Neural cell (in vitro differentiated cells): ENCODE measurements at regions not wholly inside any gene's neighbourhood (a gene's known extent, or its start where the extent isn't known, plus 50 kb on each side); places are given as distances from the start of the nearest gene placed in this dataset.

Experiments used
- H2AFZ ChIP-seq: fragments of 200-600, 300-800 bp; sonication (generic), shearing (Covaris generic); 2 replicates; pipeline ENCODE4 v1.6.0; 2014; ENCODE audit warnings: low read depth, mild to moderate bottlenecking, antibody characterized with exemption, low read length, moderate library complexity
- H3F3A ChIP-seq: fragments of 200-600 bp; shearing (Covaris generic); 2 replicates; pipeline ENCODE4 v1.6.1; 2016; ENCODE audit warnings: mild to moderate bottlenecking, moderate library complexity, mixed read lengths, antibody characterized with exemption, low read length; ENCODE audit not compliant: insufficient read depth, poor library complexity, severe bottlenecking
- H3K27ac ChIP-seq: fragments of 200-600, 300-800 bp; sonication (generic), shearing (Covaris generic); 2 replicates; pipeline ENCODE4 v1.5.1; 2014; ENCODE audit warnings: mild to moderate bottlenecking, low read length, moderate library complexity
- H3K27me3 ChIP-seq: fragments of 300-800, 200-600 bp; sonication (generic), shearing (Covaris generic); 2 replicates; pipeline ENCODE4 v1.6.0; 2014; ENCODE audit warnings: mild to moderate bottlenecking, low read depth, low read length, moderate library complexity; ENCODE audit not compliant: insufficient read depth
- H3K36me3 ChIP-seq: fragments of 300-800, 200-600 bp; sonication (generic), shearing (Covaris generic); 2 replicates; pipeline ENCODE4 v1.5.1; 2014; ENCODE audit warnings: mild to moderate bottlenecking, antibody characterized with exemption, low read length, moderate library complexity; ENCODE audit not compliant: insufficient read depth
- H3K4me2 ChIP-seq: fragments of 300-800, 200-600 bp; sonication (generic), shearing (Covaris generic); 2 replicates; pipeline ENCODE4 v1.6.0; 2014; ENCODE audit warnings: mild to moderate bottlenecking, low read length
- H3K4me3 ChIP-seq: fragments of 300-800, 200-600 bp; sonication (generic), shearing (Covaris generic); 2 replicates; pipeline ENCODE4 v1.5.1; 2014; ENCODE audit warnings: mild to moderate bottlenecking, low read length, moderate library complexity
- H3K79me2 ChIP-seq: fragments of 200-600 bp; shearing (Covaris generic); replicated peaks from 2 replicates; pipeline ENCODE4 v1.6.0; 2014; ENCODE audit warnings: mild to moderate bottlenecking, low read length, moderate library complexity; ENCODE audit not compliant: insufficient read depth
- H3K9ac ChIP-seq: fragments of 300-800, 200-600 bp; sonication (generic), shearing (Covaris generic); 2 replicates; pipeline ENCODE4 v1.6.1; 2016; ENCODE audit warnings: mild to moderate bottlenecking, low read length, mixed read lengths
- H3K9me2 ChIP-seq: fragments of 200-600 bp; shearing (Covaris generic); 2 replicates; pipeline ENCODE4 v1.6.1; 2016; ENCODE audit warnings: mild to moderate bottlenecking, low read length, mixed read lengths; ENCODE audit not compliant: insufficient read depth
- H3K9me3 ChIP-seq: fragments of 200-600, 300-800 bp; sonication (generic), shearing (Covaris generic); 2 replicates; pipeline ENCODE4 v1.6.1; 2016; ENCODE audit warnings: mild to moderate bottlenecking, mixed run types, low read length, moderate library complexity, mixed read lengths
- H4K20me1 ChIP-seq: fragments of 200-600 bp; shearing (Covaris generic); 2 replicates; pipeline ENCODE4 v1.6.1; 2016; ENCODE audit warnings: mild to moderate bottlenecking, mixed run types; ENCODE audit not compliant: insufficient read depth
- EP300 ChIP-seq: fragments of 450-650 bp; conservative IDR thresholded peaks from 2 replicates; pipeline ENCODE4 v1.6.1; 2014; ENCODE audit warnings: antibody characterized with exemption, mild to moderate bottlenecking, moderate library complexity; ENCODE audit not compliant: poor library complexity, severe bottlenecking
- EZH2 ChIP-seq: fragments of 200-600, 300-800 bp; shearing (Covaris generic), sonication (generic); IDR thresholded peaks from 2 replicates; pipeline ENCODE4 v1.6.1; 2014; ENCODE audit warnings: antibody characterized with exemption, low read length, borderline replicate concordance, mild to moderate bottlenecking; ENCODE audit not compliant: insufficient read depth, poor library complexity, severe bottlenecking
- MXI1 ChIP-seq: fragments of 450-650 bp; conservative IDR thresholded peaks from 2 replicates; pipeline ENCODE4 v1.6.1; 2014; ENCODE audit warnings: antibody characterized with exemption, mild to moderate bottlenecking; ENCODE audit not compliant: poor library complexity, severe bottlenecking
- POLR2AphosphoS5 ChIP-seq: IDR thresholded peaks from 2 replicates; pipeline ENCODE4 v1.6.1; 2012
- RAD21 ChIP-seq: fragments of 450-650 bp; conservative IDR thresholded peaks from 2 replicates; pipeline ENCODE4 v1.6.1; 2014; ENCODE audit warnings: antibody characterized with exemption, mild to moderate bottlenecking, moderate library complexity
- REST ChIP-seq: IDR thresholded peaks from 2 replicates; pipeline ENCODE4 v1.6.1; 2012; ENCODE audit warnings: borderline replicate concordance
- SMC3 ChIP-seq: fragments of 450-650 bp; conservative IDR thresholded peaks from 2 replicates; pipeline ENCODE4 v1.6.1; 2014; ENCODE audit warnings: antibody characterized with exemption, mild to moderate bottlenecking, moderate library complexity; ENCODE audit not compliant: poor library complexity
- TAF1 ChIP-seq: IDR thresholded peaks from 2 replicates; pipeline ENCODE4 v1.6.1; 2012; ENCODE audit warnings: low read depth
- TF ChIP-seq, protein P1 (sequence below): fragments of 450-650 bp; IDR thresholded peaks from 2 replicates; pipeline ENCODE4 v1.5.1; 2014; ENCODE audit warnings: antibody characterized with exemption, mild to moderate bottlenecking, moderate library complexity; ENCODE audit not compliant: poor library complexity, severe bottlenecking

GRCh38 chr11:69942333-69942820 is 123.2 kb upstream of the FGF3 start:
- Histone ChIP-seq H3K4me2 (no peak overlapping the region), H3K9me3 (no peaks in the 10 kb centered on the region), H3K9ac (no peak overlapping the region), H3K4me3 (no peak overlapping the region), H3K27ac (no peak overlapping the region), H3F3A (no peaks in the 10 kb centered on the region), H3K79me2 (no peaks in the 10 kb centered on the region), H2AFZ (no peak overlapping the region), H3K9me2 (no peaks in the 10 kb centered on the region), H3K27me3 (no peaks in the 10 kb centered on the region), H4K20me1 (no peaks in the 10 kb centered on the region), H3K36me3 (no peaks in the 10 kb centered on the region)
- TF ChIP-seq, protein P1, sequence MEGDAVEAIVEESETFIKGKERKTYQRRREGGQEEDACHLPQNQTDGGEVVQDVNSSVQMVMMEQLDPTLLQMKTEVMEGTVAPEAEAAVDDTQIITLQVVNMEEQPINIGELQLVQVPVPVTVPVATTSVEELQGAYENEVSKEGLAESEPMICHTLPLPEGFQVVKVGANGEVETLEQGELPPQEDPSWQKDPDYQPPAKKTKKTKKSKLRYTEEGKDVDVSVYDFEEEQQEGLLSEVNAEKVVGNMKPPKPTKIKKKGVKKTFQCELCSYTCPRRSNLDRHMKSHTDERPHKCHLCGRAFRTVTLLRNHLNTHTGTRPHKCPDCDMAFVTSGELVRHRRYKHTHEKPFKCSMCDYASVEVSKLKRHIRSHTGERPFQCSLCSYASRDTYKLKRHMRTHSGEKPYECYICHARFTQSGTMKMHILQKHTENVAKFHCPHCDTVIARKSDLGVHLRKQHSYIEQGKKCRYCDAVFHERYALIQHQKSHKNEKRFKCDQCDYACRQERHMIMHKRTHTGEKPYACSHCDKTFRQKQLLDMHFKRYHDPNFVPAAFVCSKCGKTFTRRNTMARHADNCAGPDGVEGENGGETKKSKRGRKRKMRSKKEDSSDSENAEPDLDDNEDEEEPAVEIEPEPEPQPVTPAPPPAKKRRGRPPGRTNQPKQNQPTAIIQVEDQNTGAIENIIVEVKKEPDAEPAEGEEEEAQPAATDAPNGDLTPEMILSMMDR, result no peak
- no peak for TF ChIP-seq EP300
- no peak for TF ChIP-seq REST
- no peak for TF ChIP-seq EZH2
- TF ChIP-seq RAD21, result no peak
- TF ChIP-seq TAF1, result no peak

- Histone ChIP-seq H3F3A (no peaks in the 10 kb centered on the region), H3K9me3 (no peaks in the 10 kb centered on the region), H4K20me1 (no peaks in the 10 kb centered on the region), H3K27ac (no peak overlapping the region), H3K9ac (no peak overlapping the region), H2AFZ (no peak overlapping the region), H3K9me2 (no peaks in the 10 kb centered on the region), H3K4me2 (no peak overlapping the region), H3K27me3 (no peaks in the 10 kb centered on the region), H3K4me3 (no peak overlapping the region), H3K36me3 (no peaks in the 10 kb centered on the region), H3K79me2 (no peaks in the 10 kb centered on the region)
- TF ChIP-seq POLR2AphosphoS5 (no peak), EP300 (no peak), RAD21 (no peak), SMC3 (no peak), MXI1 (no peak), REST (no peak), EZH2 (no peak), TAF1 (no peak)
- TF ChIP-seq, protein P1, result no peak
Measured at GRCh38 chr11:69943066-69943465, 123.8 kb upstream of the FGF3 start.
